ENCODE measurements at regions not wholly inside any gene's neighbourhood (a gene's known extent, or its start where the extent isn't known, plus 50 kb on each side); places are given as distances from the start of the nearest gene placed in this dataset.
A peak's percentile ranks its signal among the peaks of the same experiment; 100 is the strongest.

GRCh38 chr22:44608597-44609399, 93.2 kb upstream of the PRR5 start:
- peak in 1 of 3 donors; percentile 25 for DNase-seq
- Histone ChIP-seq H3K9me3 (peaks cover 25% of the 10 kb centered on the region), H3K4me1 (ENCODE audit: low read depth) (no peaks in the 10 kb centered on the region), H3K4me3 (no peak overlapping the region), H3K36me3 (ENCODE audit: low read depth) (no peaks in the 10 kb centered on the region)
- intact Hi-C loops (cut with DNase I, micrococcal nuclease), result no loop called here
- no peak for TF ChIP-seq CTCF (IDR thresholded peaks at IDR 0.05)
- ATAC-seq, result no peak

- no peak for ATAC-seq
- intact Hi-C loops (cut with DNase I, micrococcal nuclease), result no loop called here
- Histone ChIP-seq H3K4me1 (ENCODE audit: low read depth) (no peaks in the 10 kb centered on the region), H3K36me3 (ENCODE audit: low read depth) (no peaks in the 10 kb centered on the region), H3K4me3 (no peak overlapping the region), H3K9me3 (no peaks in the 10 kb centered on the region)
- DNase-seq, result no peak
- no peak for TF ChIP-seq CTCF (IDR thresholded peaks at IDR 0.05)
Measured at GRCh38 chr22:44606126-44606525, 95.9 kb upstream of the PRR5 start.

- no peak for ATAC-seq
- H3K4me1 ChIP-seq (ENCODE audit: low read depth), result no peaks in the 10 kb centered on the region
- TF ChIP-seq CTCF (IDR thresholded peaks at IDR 0.05), result no peak
Measured at GRCh38 chr22:44605486-44605885, 96.5 kb upstream of the PRR5 start.

GRCh38 chr22:44604991-44605390, 97.0 kb upstream of the PRR5 start:
- intact Hi-C loops (cut with DNase I, micrococcal nuclease), result no loop called here
- H3K4me1 ChIP-seq (ENCODE audit: low read depth), result no peaks in the 10 kb centered on the region
- DNase-seq (no peak), ATAC-seq (no peak)
- H3K9me3 ChIP-seq, result no peaks in the 10 kb centered on the region
- no peaks in the 10 kb centered on the region for H3K36me3 ChIP-seq (ENCODE audit: low read depth)
- no peak for TF ChIP-seq CTCF (IDR thresholded peaks at IDR 0.05)
- H3K4me3 ChIP-seq, result no peak overlapping the region

More at GRCh38 chr22:44605486-44605885, 96.5 kb upstream of the PRR5 start:
- DNase-seq, result no peak
- intact Hi-C loops (cut with DNase I, micrococcal nuclease), result no loop called here
- Histone ChIP-seq H3K4me3 (no peak overlapping the region), H3K9me3 (no peaks in the 10 kb centered on the region), H3K36me3 (ENCODE audit: low read depth) (no peaks in the 10 kb centered on the region)

- no peaks in the 10 kb centered on the region for H3K9me3 ChIP-seq
- TF ChIP-seq CTCF (IDR thresholded peaks at IDR 0.05), result no peak
- no peaks in the 10 kb centered on the region for H3K36me3 ChIP-seq (ENCODE audit: low read depth)
- no peak for ATAC-seq
- intact Hi-C loops (cut with DNase I, micrococcal nuclease), result no loop called here
- no peak overlapping the region for H3K4me3 ChIP-seq
- H3K4me1 ChIP-seq (ENCODE audit: low read depth), result no peaks in the 10 kb centered on the region
- no peak for DNase-seq
Measured at GRCh38 chr22:44604455-44604854, 97.5 kb upstream of the PRR5 start.
